Inflammatory macrophage treated with lipopolysaccharide for 1 hour (primary cell): ENCODE measurements at regions not wholly inside any gene's neighbourhood (a gene's known extent, or its start where the extent isn't known, plus 50 kb on each side); places are given as distances from the start of the nearest gene placed in this dataset.
A peak's percentile ranks its signal among the peaks of the same experiment; 100 is the strongest.
"Not testable (repeated sequence)": the region's sequence is repeated elsewhere in the genome, so short reads cannot be mapped to it uniquely, and the experiment has no call there.

Experiments
- DNase-seq, 2 donors: peaks; one replicate each; pipeline ENCODE4 v3.0.0-alpha.2; 2020 to 2022

DNA sequence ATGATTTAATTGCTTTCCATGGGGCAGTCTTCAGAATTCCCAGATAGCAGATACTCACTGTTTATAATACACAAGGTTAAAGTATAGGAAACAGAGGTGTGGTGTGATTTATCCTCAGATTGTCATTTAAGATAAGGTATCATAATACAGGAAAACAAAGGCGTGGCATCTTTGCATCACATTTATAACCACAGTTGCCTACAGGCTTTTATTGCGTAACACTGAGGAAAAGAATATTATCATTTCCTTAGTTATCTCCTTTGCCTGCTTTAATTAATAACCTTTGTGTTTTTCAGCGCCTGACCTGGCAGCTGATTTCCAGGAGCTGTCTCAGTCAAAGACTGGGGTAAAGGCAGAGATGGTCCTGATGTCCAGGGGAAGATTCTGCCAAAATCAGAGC lies 68.8 kb downstream of the SSX7 start:
- DNase-seq: no peak

DNA sequence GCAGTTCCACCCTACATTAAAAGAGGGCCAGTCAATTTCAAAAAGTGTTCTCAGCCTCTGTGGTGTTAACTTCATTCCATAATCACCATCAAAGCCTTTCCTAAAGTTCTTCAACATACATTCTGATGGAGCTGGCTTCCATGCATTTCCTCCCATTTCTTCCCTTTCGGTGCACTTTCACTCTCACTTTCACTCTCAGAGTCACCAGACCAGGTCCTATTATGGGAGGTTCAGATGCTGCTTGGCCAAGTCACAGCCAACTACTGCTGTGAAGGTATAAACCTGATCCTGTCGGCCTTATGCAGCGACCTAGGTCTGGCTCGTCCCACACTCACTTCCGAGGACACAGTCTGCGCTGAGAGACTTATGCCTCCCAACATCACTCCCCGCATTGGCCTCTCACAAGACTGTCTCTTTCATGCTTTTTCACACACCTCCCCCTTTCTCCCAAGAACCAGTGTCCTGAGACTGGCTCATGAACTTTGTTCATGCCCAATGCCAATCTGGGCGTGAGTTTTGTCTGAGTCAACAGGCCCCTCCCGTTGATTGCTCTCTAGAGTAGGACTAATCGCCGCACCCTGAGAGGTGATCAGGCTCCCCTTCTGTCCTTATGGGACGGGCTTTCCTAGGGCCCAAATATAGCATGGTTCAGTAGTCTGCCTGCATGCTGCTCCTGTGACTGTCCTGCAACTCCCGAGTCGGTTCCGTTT lies 60.8 kb upstream of the XAGE1B start:
- no peak for DNase-seq

DNA sequence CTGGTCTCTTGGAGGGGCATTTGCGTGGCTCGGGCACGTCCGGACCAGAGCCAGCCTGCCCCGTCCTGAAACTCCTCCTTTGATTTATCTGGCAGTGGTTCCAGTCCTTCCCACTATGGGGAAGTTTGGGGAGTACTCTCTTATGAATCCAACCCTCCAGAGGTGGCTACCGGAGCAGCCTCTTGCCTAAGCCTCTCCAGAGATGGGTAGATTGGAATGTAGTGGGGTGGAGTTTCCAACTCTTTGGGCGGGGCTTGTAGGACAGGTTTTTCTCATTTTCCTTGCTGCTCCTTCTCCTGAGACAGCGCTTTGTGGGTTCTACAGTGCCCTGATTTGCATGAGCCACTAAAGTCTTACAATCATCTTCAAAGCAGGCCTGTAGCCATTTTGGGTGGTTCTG lies 60.1 kb upstream of the XAGE1B start:
- no peak for DNase-seq

DNA sequence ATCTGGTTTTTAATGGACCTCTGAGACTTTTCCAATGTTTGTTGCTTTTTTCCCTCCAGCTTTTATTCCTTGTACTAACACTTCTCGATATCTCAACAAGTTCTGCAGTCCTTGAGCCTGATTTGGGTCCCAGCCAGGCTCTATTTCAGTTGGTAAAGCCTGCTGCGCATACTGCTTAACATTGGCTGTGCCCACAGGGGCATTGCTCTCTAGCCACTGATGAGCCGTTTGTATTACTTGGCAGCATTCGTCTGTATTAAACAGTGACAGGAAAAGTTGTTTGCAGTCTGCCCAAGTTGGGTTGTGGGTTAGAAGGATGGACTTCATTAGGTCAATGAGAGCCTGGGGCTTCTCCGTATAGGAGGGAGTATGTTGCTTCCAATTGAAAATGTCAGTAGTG lies 59.6 kb upstream of the XAGE1B start:
- no peak for DNase-seq

DNA sequence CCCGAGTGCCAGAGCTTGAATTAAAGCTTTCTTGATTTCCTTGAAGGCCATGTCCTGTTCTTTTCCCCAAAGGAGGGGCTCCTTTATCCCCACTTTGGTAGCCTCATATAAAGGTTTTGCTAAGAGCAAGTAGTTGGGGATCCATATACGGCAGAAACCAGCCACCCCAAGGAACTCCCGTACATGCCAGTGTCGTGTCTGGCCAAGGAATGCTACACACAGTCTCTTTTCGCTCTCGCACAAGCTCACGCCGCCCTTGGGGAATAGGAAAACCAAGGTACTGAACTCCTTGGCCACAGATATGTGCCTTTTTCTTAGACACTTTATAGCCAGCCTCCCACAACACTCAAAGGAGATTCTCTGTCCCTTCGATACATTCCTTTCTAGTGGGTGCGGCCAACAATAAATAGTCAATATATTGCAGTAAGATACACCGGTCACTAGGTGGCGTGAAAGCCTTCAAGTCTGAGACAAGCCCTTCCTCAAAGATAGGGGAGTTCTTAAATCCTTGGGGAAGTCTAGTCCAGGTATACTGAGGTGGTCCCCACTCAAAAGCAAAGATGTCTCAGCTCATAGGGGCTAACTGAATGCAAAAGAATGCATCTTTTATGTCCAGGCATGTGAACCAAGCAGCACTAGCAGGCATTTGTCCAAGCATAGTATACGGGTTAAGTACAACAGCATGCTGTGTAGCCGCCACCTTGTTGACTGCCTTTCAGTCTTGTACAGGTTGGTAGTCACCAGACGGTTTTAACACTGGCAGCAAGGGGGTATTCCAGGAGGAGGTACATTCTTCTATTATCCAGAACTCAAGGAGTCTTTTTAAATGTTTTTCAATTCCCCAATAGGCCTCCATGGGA lies 57.8 kb upstream of the XAGE1B start:
- peak; percentile 31 to 43 for DNase-seq

DNA sequence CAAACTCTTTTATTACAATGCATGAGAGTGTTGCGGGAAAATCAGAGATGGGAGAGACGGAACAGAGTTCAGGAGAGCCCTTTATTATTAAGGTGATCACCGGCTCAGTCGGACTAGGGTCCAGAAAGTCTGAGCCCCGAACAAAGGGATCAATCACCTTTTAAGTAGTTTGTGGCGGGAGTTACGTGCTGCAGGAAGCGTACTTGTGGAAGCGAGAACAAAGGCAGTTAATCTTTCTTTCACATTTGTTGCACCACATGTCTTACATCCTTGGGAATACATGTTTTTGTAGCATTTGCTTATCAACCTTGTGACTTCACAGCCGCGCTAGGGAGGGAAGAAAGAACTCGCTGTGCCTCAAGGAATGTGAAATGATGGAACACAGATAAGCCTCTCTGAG lies 51.3 kb upstream of the XAGE1B start:
- not testable (repeated sequence) for DNase-seq
